Lower lobe of right lung (tissue), 2 donors: ENCODE measurements at regions not wholly inside any gene's neighbourhood (a gene's known extent, or its start where the extent isn't known, plus 50 kb on each side); places are given as distances from the start of the nearest gene placed in this dataset.

ENCODE experiments used
- ATAC-seq, 2 donors: fragments of 200-7000 bp; cut with Tn5 transposase; one replicate each; pipeline ENCODE4 v1.9.1; 2020 to 2022; ENCODE audit warnings: mild to moderate bottlenecking in 2 of 2, moderate library complexity in 2 of 2
- DNase-seq: peaks from one replicate; pipeline ENCODE4 v3.0.0-alpha.2; 2020
- H3K27ac ChIP-seq: fragments of 200-600 bp; one replicate; pipeline ENCODE4 v1.8.0; 2022
- H3K27me3 ChIP-seq: fragments of 200-600 bp; one replicate; pipeline ENCODE4 v1.8.0; 2022; ENCODE audit warnings: low read depth
- H3K36me3 ChIP-seq: fragments of 200-600 bp; one replicate; pipeline ENCODE4 v1.8.0; 2022; ENCODE audit warnings: mild to moderate bottlenecking
- H3K4me1 ChIP-seq: fragments of 200-600 bp; one replicate; pipeline ENCODE4 v1.8.0; 2022
- H3K4me3 ChIP-seq: fragments of 200-600 bp; one replicate; pipeline ENCODE4 v1.8.0; 2022; ENCODE audit warnings: mild to moderate bottlenecking
- H3K9me3 ChIP-seq: fragments of 200-600 bp; one replicate; pipeline ENCODE4 v1.8.0; 2022
- CTCF ChIP-seq: fragments of 200-600 bp; IDR thresholded peaks from one replicate; pipeline ENCODE4 v1.8.0; 2022; ENCODE audit warnings: antibody characterized with exemption, mild to moderate bottlenecking
- intact Hi-C: fragments of 100-400 bp; cut with DNase I; formaldehyde crosslinking; loops from one replicate; pipeline ENCODE4 v1.11.0; 2022
- donor health status: DM: no; HTN: yes; CAD: no; lungs with severe emphysema.

DNA sequence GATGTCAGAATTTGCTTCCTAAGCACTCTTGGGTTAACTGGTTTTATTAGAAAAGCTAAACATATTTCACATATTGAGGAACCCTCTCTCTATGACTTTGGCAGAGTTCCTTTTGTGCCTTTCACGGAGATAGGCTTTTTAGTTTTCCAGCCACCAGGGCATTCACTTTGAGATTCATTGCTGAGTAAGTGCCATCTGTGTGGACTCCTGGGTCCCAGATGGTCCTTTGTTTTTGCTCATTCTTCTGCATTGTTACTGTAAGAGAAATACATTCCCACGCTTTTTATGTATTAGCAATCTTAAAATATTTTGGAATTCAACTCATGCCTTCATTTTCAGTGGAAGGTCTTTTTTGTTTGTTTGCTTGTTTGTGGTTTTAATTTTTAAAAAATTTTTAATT lies 76.3 kb upstream of the PHACTR2 start:
- TF ChIP-seq CTCF, result no peak
- Histone ChIP-seq H3K27me3 (no peaks in the 10 kb centered on the region), H3K27ac (no peak overlapping the region), H3K36me3 (no peaks in the 10 kb centered on the region), H3K4me1 (no peaks in the 10 kb centered on the region), H3K9me3 (no peaks in the 10 kb centered on the region), H3K4me3 (no peak overlapping the region)
- DNase-seq (no peak), ATAC-seq (no peak)
- intact Hi-C loops, result no loop called here

DNA sequence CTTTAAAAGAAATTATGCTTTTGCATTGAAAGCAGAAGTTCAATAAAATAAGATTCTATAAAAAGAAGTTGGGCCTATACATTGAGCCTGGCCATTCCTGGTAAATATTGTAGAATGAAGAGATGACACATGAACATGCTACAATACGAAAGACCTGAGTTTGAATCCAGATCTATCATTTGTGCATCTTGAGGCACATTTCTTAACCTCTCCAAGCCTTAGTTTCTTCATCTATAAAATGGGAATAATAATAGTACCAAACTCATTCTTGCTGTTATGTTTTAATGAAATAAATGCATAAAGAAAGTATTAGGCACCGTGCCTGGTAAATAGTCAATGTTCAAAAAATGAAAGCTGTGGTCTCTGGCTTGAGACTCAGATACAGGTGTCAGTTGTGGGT lies 76.9 kb upstream of the PHACTR2 start:
- no peaks in the 10 kb centered on the region for H3K4me1 ChIP-seq
- H3K27ac ChIP-seq, result no peak overlapping the region
- intact Hi-C loops, result no loop called here
- H3K36me3 ChIP-seq, result no peaks in the 10 kb centered on the region
- no peaks in the 10 kb centered on the region for H3K9me3 ChIP-seq
- no peak for TF ChIP-seq CTCF
- no peak overlapping the region for H3K4me3 ChIP-seq
- ATAC-seq, result no peak
- DNase-seq, result no peak
- H3K27me3 ChIP-seq, result no peaks in the 10 kb centered on the region

DNA sequence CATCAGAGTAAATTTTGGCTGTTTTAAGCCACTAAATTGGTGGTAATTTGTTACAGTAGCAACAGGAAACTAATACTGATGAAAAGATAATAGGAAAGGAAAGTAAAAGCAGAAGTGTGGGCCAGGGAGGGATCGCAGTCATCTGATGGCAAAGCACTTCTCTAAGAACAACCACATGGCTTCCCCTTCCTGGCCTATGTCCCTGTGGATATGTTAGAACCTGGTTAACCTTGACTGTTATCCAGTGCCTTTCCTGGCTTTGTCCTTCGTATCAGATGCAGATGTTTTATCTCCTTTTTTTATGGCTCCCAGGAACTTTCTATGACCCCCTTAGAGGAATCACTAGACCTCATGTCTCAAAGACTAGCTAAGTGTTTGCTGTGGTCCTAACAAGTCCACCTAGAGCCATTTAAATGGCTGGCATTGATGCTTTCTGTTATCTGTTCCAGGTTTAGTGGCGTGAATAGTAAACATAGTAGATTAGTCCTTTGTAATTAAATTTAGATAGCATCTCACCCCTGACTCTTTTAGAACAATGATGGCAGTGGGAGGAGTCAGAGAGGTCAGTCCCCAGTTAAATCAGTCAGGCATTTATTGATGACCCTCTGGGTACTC lies 79.2 kb upstream of the PHACTR2 start:
- no peak for TF ChIP-seq CTCF
- no peak overlapping the region for H3K4me3 ChIP-seq
- H3K9me3 ChIP-seq, result no peaks in the 10 kb centered on the region
- H3K27me3 ChIP-seq, result no peaks in the 10 kb centered on the region
- no peaks in the 10 kb centered on the region for H3K36me3 ChIP-seq
- DNase-seq (no peak), ATAC-seq (peak; percentile 37 to 74)
- no peaks in the 10 kb centered on the region for H3K4me1 ChIP-seq
- intact Hi-C loops, result no loop called here
- H3K27ac ChIP-seq, result no peak overlapping the region

DNA sequence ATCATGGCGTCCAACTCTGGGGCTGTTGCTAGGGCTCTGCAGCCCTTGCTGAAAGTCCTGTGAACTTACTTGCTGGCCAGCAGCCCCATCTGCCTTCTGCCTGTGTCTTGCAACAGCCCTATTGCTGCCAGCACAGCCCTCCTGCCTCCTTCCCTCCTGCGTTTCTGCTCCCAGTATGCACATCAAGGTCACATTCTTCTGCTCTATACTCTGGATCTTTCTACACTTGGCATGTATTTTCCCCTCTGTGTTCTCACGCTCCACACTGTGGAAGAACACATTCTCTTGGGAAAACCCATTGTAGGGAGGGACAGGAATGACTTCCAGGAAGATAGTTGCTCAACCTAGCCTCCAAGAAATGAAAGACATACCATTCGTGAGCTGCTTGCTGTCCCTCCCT lies 80.9 kb upstream of the PHACTR2 start:
- Histone ChIP-seq H3K4me3 (no peak overlapping the region), H3K4me1 (no peaks in the 10 kb centered on the region), H3K36me3 (no peaks in the 10 kb centered on the region), H3K27me3 (no peaks in the 10 kb centered on the region), H3K27ac (no peak overlapping the region), H3K9me3 (no peaks in the 10 kb centered on the region)
- no peak for TF ChIP-seq CTCF
- DNase-seq (no peak), ATAC-seq (peak in 1 of 2 donors; percentile 48)
- intact Hi-C loops, result no loop called here

DNA sequence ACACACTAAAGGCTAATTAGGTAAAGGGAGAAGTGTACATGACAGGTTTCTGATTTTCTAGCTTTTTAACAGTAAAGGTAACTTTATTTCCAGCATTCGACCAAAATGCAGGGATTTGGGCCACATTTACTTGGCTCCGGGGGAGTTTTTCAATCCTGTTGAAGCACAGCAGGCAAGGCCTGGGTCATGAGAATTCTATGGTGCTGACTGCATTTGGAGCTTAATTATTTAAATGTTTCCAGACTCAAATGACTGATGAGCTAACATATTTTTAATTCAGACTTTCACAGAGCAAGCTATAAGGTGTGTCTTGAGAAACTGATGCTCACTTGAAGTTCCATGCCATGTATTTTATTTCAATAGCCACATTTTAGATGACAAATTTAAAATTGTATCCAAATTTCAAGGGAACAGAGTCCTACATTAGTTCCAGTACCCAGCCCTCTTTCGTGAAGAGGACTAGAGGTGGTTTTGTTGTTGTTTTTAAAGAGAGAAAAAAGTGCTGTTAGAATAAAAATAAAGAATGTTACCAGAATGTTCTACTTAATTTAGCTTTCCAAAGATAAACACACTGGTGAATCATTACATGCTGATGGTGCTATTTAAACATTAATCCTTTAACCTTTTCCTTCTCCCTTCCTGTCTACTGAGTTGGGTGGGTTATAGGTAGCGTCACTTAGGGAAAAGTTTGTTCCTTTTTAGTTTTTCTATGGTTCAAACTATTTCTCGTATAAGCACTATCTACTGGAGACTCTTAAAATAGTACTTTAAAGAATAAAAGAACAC lies 82.3 kb upstream of the PHACTR2 start:
- intact Hi-C loops, result no loop called here

More for the DNA sequence above, 82.3 kb upstream of the PHACTR2 start:
- H3K27me3 ChIP-seq, result no peaks in the 10 kb centered on the region
- no peak overlapping the region for H3K27ac ChIP-seq
- H3K9me3 ChIP-seq, result no peaks in the 10 kb centered on the region
- no peaks in the 10 kb centered on the region for H3K36me3 ChIP-seq
- no peaks in the 10 kb centered on the region for H3K4me1 ChIP-seq
- TF ChIP-seq CTCF, result no peak
- ATAC-seq (no peak), DNase-seq (no peak)
- H3K4me3 ChIP-seq, result no peak overlapping the region
